IPS-18c (cell line): ENCODE measurements at regions not wholly inside any gene's neighbourhood (a gene's known extent, or its start where the extent isn't known, plus 50 kb on each side); places are given as distances from the start of the nearest gene placed in this dataset.
"Not testable (repeated sequence)": the region's sequence is repeated elsewhere in the genome, so short reads cannot be mapped to it uniquely, and the experiment has no call there.

Source experiments
- H3K4me3 ChIP-seq: 2 replicates; pipeline ENCODE4 v1.7.0; 2013; ENCODE audit warnings: low read depth, mild to moderate bottlenecking, low read length, moderate library complexity; ENCODE audit not compliant: insufficient read depth
- H3K9me3 ChIP-seq: one replicate; pipeline ENCODE4 v1.6.1; 2013; ENCODE audit warnings: mild to moderate bottlenecking, low read length, moderate library complexity; ENCODE audit not compliant: control insufficient read depth, insufficient read depth

DNA sequence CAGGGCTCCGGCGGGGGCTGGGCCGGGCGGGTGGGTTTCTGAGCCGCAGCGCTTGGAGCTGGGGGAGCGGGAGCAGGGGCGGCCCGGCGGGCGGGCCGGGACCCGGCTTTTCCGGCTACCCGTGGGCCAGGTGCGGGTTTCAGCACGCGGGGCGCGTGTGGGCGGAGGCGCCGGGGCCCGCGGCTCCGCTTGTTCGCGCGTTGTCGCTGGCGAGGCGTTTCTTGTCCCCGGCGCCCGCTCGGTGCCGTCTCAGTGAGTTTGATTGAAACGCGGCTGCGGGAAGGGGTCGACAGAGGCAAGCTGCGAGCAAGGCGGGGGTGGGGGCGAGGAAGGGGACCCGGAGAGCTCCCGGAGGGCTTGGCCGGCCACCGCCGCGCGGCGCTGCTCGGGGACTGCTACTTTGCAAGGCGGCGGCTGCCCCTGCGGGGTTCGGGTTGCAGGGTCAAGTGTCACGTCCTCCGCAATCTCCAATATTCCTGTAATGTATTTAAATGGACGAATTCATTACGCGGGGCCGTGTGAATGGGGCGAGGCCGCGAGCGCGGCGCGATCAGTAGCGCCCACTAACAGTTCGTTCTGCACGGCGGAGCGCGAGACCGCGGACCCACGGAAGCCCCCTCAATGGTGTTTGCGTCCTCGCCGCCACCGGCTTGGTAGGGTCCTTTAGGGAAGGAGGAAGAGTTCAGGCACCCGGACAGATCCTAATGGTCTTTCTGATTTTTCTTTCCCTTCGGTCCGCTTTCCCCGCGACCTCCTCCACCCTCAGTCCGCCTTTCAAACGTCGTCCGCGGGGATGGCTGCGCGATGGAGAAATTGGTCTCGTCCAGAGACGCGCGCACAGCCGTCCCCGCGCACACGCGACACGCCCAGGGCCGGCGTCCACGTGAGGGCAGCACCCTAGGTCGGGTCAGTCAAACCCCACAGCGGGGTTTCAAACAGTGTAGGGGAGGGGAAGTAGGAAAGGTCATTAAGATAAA, 76.9 kb downstream of the INSIG1 start:
- H3K4me3 ChIP-seq = no peak overlapping the region
- no peaks in the 10 kb centered on the region for H3K9me3 ChIP-seq

GRCh38 chr7:155375337-155376277, 77.9 kb downstream of the INSIG1 start:
- Histone ChIP-seq H3K4me3 (no peak overlapping the region), H3K9me3 (no peaks in the 10 kb centered on the region)

DNA sequence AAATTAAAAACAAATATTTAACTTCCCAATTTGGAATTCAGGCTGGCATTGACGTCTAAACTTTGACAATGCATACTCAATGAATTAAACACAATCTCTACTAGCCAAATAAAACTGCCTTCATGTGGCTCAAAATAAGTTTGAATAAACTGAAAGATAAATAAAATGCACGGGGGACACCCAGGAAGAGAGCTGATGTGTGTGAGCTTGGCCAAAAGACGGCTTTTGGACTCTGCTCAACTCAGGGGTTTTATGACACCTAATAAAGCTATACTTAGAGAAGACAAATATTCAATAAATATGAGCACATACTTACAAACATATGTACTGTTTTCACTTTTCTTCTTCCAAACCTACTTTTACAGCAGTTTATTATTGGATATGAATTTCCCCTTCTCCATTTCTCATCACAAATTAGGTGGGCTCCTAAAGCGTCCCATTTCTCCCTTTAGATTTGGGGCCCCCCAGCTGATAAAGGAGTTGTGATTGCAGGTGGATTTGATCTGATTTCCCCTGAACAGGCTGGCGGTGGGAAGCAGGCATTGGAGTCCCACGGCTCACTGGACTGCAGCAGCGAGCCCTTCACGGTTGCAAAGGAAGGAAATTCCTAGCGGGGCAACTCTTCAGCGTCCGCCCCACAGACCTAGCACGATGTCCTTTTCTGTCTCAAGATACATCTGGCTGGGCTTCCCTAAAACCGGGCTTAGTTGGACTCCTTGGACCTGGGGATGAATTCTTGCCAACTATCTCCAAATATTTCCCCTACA, 79.6 kb downstream of the INSIG1 start:
- Histone ChIP-seq H3K9me3 (peaks cover under 1% of the 10 kb centered on the region), H3K4me3 (no peak overlapping the region)

GRCh38 chr7:155377838-155378579, 79.9 kb upstream of the EN2 start:
- Histone ChIP-seq H3K9me3 (peaks cover 3% of the 10 kb centered on the region), H3K4me3 (no peak overlapping the region)

DNA sequence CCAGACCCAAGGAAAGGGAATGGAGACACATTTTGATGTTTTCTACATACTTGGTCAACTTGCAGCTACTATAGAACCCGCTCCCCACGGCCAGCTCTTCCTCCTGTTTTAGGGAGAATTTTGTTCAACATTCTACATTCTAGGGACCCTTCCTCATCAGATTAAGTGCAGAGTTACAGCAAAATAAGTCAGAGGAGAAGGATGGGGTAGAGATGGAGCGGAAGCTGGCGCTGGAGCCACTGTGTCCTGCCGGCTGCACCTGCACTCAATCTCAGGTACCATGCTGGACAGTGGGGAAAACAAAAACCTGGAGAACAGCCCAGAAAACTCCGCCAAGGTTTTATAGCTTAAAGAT, 79.4 kb upstream of the EN2 start:
- Histone ChIP-seq H3K9me3 (peaks cover 3% of the 10 kb centered on the region), H3K4me3 (no peak overlapping the region)

GRCh38 chr7:155378959-155379871, 78.7 kb upstream of the EN2 start:
- H3K4me3 ChIP-seq = no peak overlapping the region

GRCh38 chr7:155380221-155380861, 77.6 kb upstream of the EN2 start:
- H3K4me3 ChIP-seq = no peak overlapping the region
- H3K9me3 ChIP-seq = peaks cover 3% of the 10 kb centered on the region

More at GRCh38 chr7:155378959-155379871, 78.7 kb upstream of the EN2 start:
- H3K9me3 ChIP-seq = peaks cover 3% of the 10 kb centered on the region

DNA sequence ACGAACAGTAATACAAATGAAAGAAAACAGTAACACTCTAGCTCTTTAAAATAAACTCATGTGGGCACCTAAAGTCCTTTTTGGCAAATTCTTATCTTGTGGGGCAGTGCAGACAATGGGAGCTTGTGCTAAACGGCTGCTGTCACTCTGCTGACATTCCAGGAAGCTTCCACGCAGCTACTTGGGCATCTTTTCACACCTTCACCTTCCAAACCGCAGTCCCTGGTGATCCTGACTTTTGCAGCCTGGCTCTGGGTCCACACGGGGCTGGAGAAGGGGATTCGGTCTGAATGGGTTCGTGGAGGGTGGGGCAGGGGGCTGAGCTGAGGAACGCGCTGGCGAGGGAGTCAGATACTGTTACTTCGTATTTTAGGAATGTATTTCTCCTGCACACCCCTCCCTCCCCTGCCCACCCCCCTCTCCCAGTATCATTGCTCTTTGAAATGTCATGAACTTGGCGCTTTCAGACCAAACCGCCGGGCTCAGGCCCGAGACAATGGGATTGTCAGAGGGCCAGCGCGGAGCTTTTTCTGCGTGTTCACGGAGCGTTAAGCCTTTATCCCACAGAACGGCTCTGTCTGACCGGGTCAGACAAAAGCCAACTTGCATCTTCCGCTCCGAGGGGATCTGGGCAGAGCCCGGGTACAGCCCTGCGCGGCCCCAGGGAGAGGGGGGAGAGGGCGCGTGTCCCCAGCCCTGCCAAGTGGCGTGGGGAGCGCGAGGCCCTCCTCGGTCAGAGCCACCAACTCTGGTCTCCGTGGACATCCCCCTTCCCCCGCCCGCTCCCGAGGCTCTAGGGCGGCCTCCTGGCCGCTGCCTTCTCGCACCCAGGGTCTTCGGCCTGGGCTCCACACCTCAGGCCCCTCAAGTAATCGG, 76.7 kb upstream of the EN2 start:
- Histone ChIP-seq H3K4me3 (no peak overlapping the region), H3K9me3 (peaks cover 3% of the 10 kb centered on the region)

- Histone ChIP-seq H3K9me3 (peaks cover 3% of the 10 kb centered on the region), H3K4me3 (peak overlapping the region; percentile 31; the same call in 1 of the 2 replicates)
Measured at GRCh38 chr7:155381852-155382801, 75.8 kb upstream of the EN2 start.

DNA sequence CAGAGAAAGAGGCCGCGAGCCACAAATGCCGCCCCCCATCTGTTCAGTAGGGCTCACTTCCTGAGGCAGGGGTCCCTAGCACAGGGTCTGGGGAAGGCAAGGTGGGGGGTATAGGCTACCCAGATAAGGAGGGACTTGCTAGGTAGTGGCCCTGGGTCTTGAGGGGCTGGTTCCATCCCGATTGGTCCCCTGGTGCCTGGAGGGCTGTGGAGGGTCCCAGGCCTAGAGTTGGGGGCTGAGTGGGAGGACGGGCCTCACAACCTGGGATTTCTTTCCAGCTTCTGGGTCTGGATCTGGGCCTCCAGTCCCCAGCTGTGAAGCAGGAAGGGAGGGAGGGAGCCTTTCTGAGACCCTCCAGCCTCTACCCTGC, 75.1 kb upstream of the EN2 start:
- no peak overlapping the region for H3K4me3 ChIP-seq

GRCh38 chr7:155383756-155384491, 74.0 kb upstream of the EN2 start:
- peaks cover 3% of the 10 kb centered on the region for H3K9me3 ChIP-seq
- no peak overlapping the region for H3K4me3 ChIP-seq

More for the DNA sequence above, 75.1 kb upstream of the EN2 start:
- peaks cover 3% of the 10 kb centered on the region for H3K9me3 ChIP-seq

DNA sequence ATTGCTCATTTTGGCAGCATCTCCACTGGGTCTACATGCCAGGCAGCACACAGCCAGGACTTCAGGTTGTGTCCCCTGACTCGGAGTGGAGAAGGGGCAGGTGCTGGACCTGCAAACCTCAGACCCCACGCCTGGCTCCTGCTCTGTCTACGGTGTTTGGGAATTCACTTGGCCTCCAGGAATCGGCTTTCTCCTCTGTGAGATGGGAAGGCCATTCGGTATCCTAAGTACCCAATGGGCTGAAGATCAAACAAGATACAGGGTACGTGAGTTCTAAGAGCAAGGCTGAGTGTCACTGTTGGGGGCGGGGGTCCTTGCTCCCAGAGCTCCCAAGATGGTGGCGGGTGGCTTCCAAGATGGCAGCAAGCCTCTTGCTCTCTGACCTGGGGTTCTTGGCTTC, 73.2 kb upstream of the EN2 start:
- Histone ChIP-seq H3K4me3 (no peak overlapping the region), H3K9me3 (peaks cover 3% of the 10 kb centered on the region)

DNA sequence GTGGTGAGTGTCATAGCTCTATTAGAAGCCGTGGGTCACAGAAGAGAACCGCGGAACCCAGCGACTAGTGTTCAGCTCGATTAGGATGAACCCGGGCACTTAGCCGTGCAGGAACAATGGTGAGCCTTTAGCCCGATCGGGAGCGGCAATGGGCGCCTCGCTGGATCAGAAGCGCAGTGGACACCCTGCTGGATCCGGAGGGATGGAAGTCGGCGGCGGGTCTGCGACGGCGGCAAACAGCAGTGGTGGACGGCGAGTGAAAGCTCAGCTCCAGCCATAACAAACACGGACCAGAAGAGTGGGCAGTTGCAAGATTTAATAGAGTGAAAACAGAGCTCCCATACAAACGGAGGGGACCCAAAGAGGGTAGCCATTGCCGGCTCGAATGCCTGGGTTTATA, 72.7 kb upstream of the EN2 start:
- H3K9me3 ChIP-seq, H3K4me3 ChIP-seq: not testable (repeated sequence)
